HG02623 (cell line): ENCODE measurements at regions not wholly inside any gene's neighbourhood (a gene's known extent, or its start where the extent isn't known, plus 50 kb on each side); places are given as distances from the start of the nearest gene placed in this dataset.

Source experiments
- ATAC-seq: cut with Tn5 transposase; IDR thresholded peaks from one replicate; pipeline ENCODE4 v1.9.1; 2021; ENCODE audit warnings: moderate library complexity; ENCODE audit not compliant: unreplicated experiment

- ATAC-seq: no peak
Observed at GRCh38 chr6:21420146-21420878, 173.2 kb upstream of the SOX4 start.

GRCh38 chr6:21420926-21421325, 172.6 kb upstream of the SOX4 start:
- no peak for ATAC-seq

GRCh38 chr6:21423106-21423854, 170.3 kb upstream of the SOX4 start:
- no peak for ATAC-seq

GRCh38 chr6:21426841-21427490, 166.6 kb upstream of the SOX4 start:
- ATAC-seq: no peak

- no peak for ATAC-seq
Observed at GRCh38 chr6:21429291-21429690, 164.3 kb upstream of the SOX4 start.

- no peak for ATAC-seq
Observed at GRCh38 chr6:21431526-21431925, 162.0 kb upstream of the SOX4 start.

GRCh38 chr6:21436625-21437024, 156.9 kb upstream of the SOX4 start:
- no peak for ATAC-seq

GRCh38 chr6:21437581-21437980, 156.0 kb upstream of the SOX4 start:
- ATAC-seq: no peak

- ATAC-seq: peak; percentile 97
Observed at GRCh38 chr6:21438237-21438985, 155.1 kb upstream of the SOX4 start.

- ATAC-seq: peak; percentile 51
Observed at GRCh38 chr6:21438986-21439352, 154.6 kb upstream of the SOX4 start.

- ATAC-seq: no peak
Observed at GRCh38 chr6:21441386-21441785, 152.2 kb upstream of the SOX4 start.

GRCh38 chr6:21442874-21443273, 150.7 kb upstream of the SOX4 start:
- no peak for ATAC-seq

GRCh38 chr6:21444711-21445260, 148.8 kb upstream of the SOX4 start:
- ATAC-seq: no peak

- no peak for ATAC-seq
Observed at GRCh38 chr6:21447987-21448386, 145.6 kb upstream of the SOX4 start.

GRCh38 chr6:21448485-21449109, 145.0 kb upstream of the SOX4 start:
- no peak for ATAC-seq

GRCh38 chr6:21450149-21450548, 143.4 kb upstream of the SOX4 start:
- no peak for ATAC-seq

- no peak for ATAC-seq
Observed at GRCh38 chr6:21450628-21451027, 142.9 kb upstream of the SOX4 start.

GRCh38 chr6:21451546-21452013, 142.0 kb upstream of the SOX4 start:
- no peak for ATAC-seq

- ATAC-seq: no peak
Observed at GRCh38 chr6:21454262-21454661, 139.3 kb upstream of the SOX4 start.

GRCh38 chr6:21455071-21455470, 138.5 kb upstream of the SOX4 start:
- no peak for ATAC-seq
